ENCODE measurements at regions not wholly inside any gene's neighbourhood (a gene's known extent, or its start where the extent isn't known, plus 50 kb on each side); places are given as distances from the start of the nearest gene placed in this dataset.

DNA sequence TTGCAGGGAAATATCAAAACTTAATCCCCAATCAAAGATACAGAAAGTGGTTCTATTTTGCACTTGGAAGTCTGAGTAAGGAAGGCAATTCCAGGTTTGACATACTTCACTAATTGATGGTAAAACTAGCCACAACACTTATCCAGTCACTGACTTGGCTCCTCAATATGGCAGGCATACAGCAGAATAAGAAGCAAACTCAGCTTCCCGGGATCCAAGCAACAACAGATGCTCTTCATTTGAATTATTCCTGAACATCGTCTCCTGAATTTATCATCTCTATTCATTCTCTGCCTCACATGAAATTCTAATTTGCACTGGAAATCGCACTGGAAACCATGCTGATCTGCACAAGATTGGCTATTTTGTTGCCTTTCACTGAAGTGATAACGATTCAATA, 629.6 kb downstream of the PRELID2 start:
- Histone ChIP-seq H3K27ac (ENCODE audit: low read length) (no peak overlapping the region), H3K4me3 (ENCODE audit: low read depth in 1 of 2, low read length in 2 of 2) (no peak overlapping the region), H3K36me3 (ENCODE audit: insufficient read depth, low read length) (no peaks in the 10 kb centered on the region), H3K27me3 (ENCODE audit: insufficient read depth, low read length, poor library complexity) (no peaks in the 10 kb centered on the region), H3K79me2 (ENCODE audit: insufficient read depth, low read length) (no peaks in the 10 kb centered on the region), H3K9ac (ENCODE audit: low read depth, low read length) (no peak overlapping the region), H2AFZ (ENCODE audit: low read depth, low read length) (no peak overlapping the region), H4K20me1 (ENCODE audit: insufficient read depth, low read length) (no peaks in the 10 kb centered on the region), H3K4me2 (ENCODE audit: insufficient read depth, low read length) (no peak overlapping the region), H3K9me3 (ENCODE audit: insufficient read depth, low read length, severe bottlenecking) (no peaks in the 10 kb centered on the region), H3K4me1 (ENCODE audit: insufficient read depth, low read length) (no peaks in the 10 kb centered on the region)
- ATAC-seq (ENCODE audit: insufficient read depth, low read depth) (no peak), DNase-seq (no peak)
- no peak for TF ChIP-seq EZH2 (IDR thresholded peaks at IDR 0.05; ENCODE audit: borderline replicate concordance, low read depth, low read length, severe bottlenecking)
- TF ChIP-seq, protein P1, sequence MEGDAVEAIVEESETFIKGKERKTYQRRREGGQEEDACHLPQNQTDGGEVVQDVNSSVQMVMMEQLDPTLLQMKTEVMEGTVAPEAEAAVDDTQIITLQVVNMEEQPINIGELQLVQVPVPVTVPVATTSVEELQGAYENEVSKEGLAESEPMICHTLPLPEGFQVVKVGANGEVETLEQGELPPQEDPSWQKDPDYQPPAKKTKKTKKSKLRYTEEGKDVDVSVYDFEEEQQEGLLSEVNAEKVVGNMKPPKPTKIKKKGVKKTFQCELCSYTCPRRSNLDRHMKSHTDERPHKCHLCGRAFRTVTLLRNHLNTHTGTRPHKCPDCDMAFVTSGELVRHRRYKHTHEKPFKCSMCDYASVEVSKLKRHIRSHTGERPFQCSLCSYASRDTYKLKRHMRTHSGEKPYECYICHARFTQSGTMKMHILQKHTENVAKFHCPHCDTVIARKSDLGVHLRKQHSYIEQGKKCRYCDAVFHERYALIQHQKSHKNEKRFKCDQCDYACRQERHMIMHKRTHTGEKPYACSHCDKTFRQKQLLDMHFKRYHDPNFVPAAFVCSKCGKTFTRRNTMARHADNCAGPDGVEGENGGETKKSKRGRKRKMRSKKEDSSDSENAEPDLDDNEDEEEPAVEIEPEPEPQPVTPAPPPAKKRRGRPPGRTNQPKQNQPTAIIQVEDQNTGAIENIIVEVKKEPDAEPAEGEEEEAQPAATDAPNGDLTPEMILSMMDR (IDR thresholded peaks at IDR 0.05; ENCODE audit: borderline replicate concordance, extremely low read depth, low read length, poor library complexity, severe bottlenecking): no peak

DNA sequence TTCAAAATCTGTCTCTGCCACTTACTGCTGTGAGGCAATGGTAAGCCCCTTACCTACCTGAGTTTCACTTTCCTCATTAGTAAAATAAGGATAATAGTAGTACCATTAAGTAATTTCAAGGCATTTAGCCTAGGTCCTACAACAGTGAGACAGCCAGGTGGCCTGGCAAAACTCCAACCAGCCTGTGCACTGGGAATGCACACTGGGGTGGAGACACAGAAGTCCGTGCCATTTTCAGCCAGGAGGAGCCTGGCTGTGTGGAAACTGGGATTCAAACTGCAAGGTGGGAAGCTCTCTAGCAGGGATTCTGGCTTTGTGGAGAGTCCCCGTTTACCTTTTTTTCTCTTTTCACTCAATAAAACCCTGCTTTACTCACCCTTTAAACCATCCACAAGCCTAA, 630.4 kb downstream of the PRELID2 start:
- no peaks in the 10 kb centered on the region for H3K9me3 ChIP-seq (ENCODE audit: insufficient read depth, low read length, severe bottlenecking)
- no peak overlapping the region for H3K9ac ChIP-seq (ENCODE audit: low read depth, low read length)
- H3K36me3 ChIP-seq (ENCODE audit: insufficient read depth, low read length): no peaks in the 10 kb centered on the region
- no peak overlapping the region for H3K27ac ChIP-seq (ENCODE audit: low read length)
- TF ChIP-seq EZH2 (IDR thresholded peaks at IDR 0.05; ENCODE audit: borderline replicate concordance, low read depth, low read length, severe bottlenecking): no peak
- TF ChIP-seq, protein P1 (IDR thresholded peaks at IDR 0.05; ENCODE audit: borderline replicate concordance, extremely low read depth, low read length, poor library complexity, severe bottlenecking): no peak
- DNase-seq (no peak), ATAC-seq (ENCODE audit: insufficient read depth, low read depth) (no peak)
- no peaks in the 10 kb centered on the region for H3K79me2 ChIP-seq (ENCODE audit: insufficient read depth, low read length)
- no peaks in the 10 kb centered on the region for H4K20me1 ChIP-seq (ENCODE audit: insufficient read depth, low read length)
- no peaks in the 10 kb centered on the region for H3K27me3 ChIP-seq (ENCODE audit: insufficient read depth, low read length, poor library complexity)
- no peaks in the 10 kb centered on the region for H3K4me1 ChIP-seq (ENCODE audit: insufficient read depth, low read length)
- no peak overlapping the region for H3K4me2 ChIP-seq (ENCODE audit: insufficient read depth, low read length)
- H2AFZ ChIP-seq (ENCODE audit: low read depth, low read length): no peak overlapping the region
- no peak overlapping the region for H3K4me3 ChIP-seq (ENCODE audit: low read depth in 1 of 2, low read length in 2 of 2)

DNA sequence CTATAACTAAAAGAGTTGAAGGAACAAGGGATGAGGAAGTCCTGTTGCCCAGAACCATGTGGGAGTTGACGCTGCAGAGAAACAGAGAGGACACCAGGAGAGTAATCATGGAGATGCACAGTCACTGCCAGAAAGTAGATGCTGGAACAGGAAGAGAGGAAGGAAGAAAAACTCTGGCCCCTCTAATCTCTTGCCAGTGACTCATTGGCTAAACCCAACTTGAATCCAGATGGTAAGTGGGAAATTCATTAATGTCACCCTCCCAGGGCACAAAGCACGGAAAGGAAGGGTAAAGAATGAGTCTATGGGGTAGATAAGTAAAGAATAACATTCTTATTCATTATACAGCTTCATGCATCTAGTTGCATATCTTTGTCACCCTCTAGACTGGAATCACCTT, 631.9 kb downstream of the PRELID2 start:
- Histone ChIP-seq H2AFZ (ENCODE audit: low read depth, low read length) (no peak overlapping the region), H3K36me3 (ENCODE audit: insufficient read depth, low read length) (no peaks in the 10 kb centered on the region)
- no peak for ATAC-seq (ENCODE audit: insufficient read depth, low read depth)

More for the DNA sequence above, 631.9 kb downstream of the PRELID2 start:
- no peak overlapping the region for H3K4me2 ChIP-seq (ENCODE audit: insufficient read depth, low read length)
- no peaks in the 10 kb centered on the region for H3K27me3 ChIP-seq (ENCODE audit: insufficient read depth, low read length, poor library complexity)
- no peak overlapping the region for H3K9ac ChIP-seq (ENCODE audit: low read depth, low read length)
- TF ChIP-seq, protein P1 (IDR thresholded peaks at IDR 0.05; ENCODE audit: borderline replicate concordance, extremely low read depth, low read length, poor library complexity, severe bottlenecking): no peak
- TF ChIP-seq EZH2 (IDR thresholded peaks at IDR 0.05; ENCODE audit: borderline replicate concordance, low read depth, low read length, severe bottlenecking): no peak
- DNase-seq: no peak
- H4K20me1 ChIP-seq (ENCODE audit: insufficient read depth, low read length): no peaks in the 10 kb centered on the region
- no peak overlapping the region for H3K4me3 ChIP-seq (ENCODE audit: low read depth in 1 of 2, low read length in 2 of 2)
- H3K79me2 ChIP-seq (ENCODE audit: insufficient read depth, low read length): no peaks in the 10 kb centered on the region
- no peaks in the 10 kb centered on the region for H3K9me3 ChIP-seq (ENCODE audit: insufficient read depth, low read length, severe bottlenecking)
- H3K4me1 ChIP-seq (ENCODE audit: insufficient read depth, low read length): no peaks in the 10 kb centered on the region
- no peak overlapping the region for H3K27ac ChIP-seq (ENCODE audit: low read length)
